ENCODE measurements at regions not wholly inside any gene's neighbourhood (a gene's known extent, or its start where the extent isn't known, plus 50 kb on each side); places are given as distances from the start of the nearest gene placed in this dataset.

DNA sequence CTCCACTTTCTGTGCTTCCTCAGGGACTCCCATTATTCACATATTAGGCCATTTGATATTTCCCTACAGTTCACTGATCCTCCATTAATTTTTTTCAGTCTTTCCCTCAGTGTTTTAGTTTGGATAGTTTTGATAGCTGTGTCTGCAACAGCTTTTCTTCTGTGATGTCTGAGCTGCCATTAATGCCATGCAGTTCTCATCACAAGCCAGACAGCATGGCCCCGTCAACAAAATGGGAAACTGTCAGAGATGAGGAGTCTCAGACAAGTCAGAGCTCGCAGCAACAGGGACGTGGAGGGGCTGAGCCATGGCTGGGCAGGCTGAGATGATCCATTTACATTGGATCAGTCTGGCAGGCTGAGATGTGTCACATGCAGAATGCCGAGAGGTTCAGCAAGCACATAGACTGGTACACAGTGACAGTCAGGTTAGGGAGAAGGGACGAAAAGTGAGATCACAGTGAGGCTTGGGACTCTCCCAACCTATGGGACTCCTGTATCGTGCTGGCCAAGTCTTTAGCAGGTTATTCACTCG, 65.4 kb downstream of the NPS start:
- TF ChIP-seq, protein P1, sequence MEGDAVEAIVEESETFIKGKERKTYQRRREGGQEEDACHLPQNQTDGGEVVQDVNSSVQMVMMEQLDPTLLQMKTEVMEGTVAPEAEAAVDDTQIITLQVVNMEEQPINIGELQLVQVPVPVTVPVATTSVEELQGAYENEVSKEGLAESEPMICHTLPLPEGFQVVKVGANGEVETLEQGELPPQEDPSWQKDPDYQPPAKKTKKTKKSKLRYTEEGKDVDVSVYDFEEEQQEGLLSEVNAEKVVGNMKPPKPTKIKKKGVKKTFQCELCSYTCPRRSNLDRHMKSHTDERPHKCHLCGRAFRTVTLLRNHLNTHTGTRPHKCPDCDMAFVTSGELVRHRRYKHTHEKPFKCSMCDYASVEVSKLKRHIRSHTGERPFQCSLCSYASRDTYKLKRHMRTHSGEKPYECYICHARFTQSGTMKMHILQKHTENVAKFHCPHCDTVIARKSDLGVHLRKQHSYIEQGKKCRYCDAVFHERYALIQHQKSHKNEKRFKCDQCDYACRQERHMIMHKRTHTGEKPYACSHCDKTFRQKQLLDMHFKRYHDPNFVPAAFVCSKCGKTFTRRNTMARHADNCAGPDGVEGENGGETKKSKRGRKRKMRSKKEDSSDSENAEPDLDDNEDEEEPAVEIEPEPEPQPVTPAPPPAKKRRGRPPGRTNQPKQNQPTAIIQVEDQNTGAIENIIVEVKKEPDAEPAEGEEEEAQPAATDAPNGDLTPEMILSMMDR (IDR thresholded peaks at IDR 0.05), result no peak
- no peak for TF ChIP-seq POLR2A (IDR thresholded peaks at IDR 0.05)
